HCT116 (cell line): ENCODE measurements at regions not wholly inside any gene's neighbourhood (a gene's known extent, or its start where the extent isn't known, plus 50 kb on each side); places are given as distances from the start of the nearest gene placed in this dataset.

Experiments
- ATAC-seq: fragments of 200-7000 bp; cut with Tn5 transposase; 2 replicates; pipeline ENCODE4 v1.9.1; 2020; ENCODE audit warnings: mild to moderate bottlenecking, moderate library complexity
- BruUV-seq: library from RNA; stranded (reverse); fragments of 400-500 nt; replicated peaks from 2 replicates; lab custom pipeline; 2021; lab: Mats Ljungman, UMichigan
- CTCF ChIA-PET: fragments of 300-600 bp; sonication (Branson Sonifier 250); formaldehyde crosslinking; loops from one replicate; lab custom pipeline; 2021; ENCODE audit warnings: antibody characterized with exemption; lab: Charles Lee
- POLR2A ChIA-PET: fragments of 300-600, 350-600 bp; sonication (Branson Sonifier 250); formaldehyde crosslinking; loops from one replicate; lab custom pipeline; 2021; ENCODE audit warnings: antibody characterized with exemption; lab: Charles Lee
- RAD21 ChIA-PET, 2 experiments: fragments of 300-600 bp; sonication (Branson Sonifier 250); formaldehyde crosslinking; loops; one replicate each; lab custom pipeline; 2023; ENCODE audit warnings: low total read pairs in 2 of 2; ENCODE audit not compliant: uncharacterized antibody in 2 of 2, unreplicated experiment in 2 of 2, low non-redundant PET in 1 of 2; lab: Charles Lee
- DNase-seq: peaks from one replicate; pipeline ENCODE4 v3.0.0-alpha.2; 2010; ENCODE audit warnings: low read depth, low spot score
- H2AFZ ChIP-seq: fragments of 200-600 bp; shearing (Covaris generic), sonication (generic); 2 replicates; pipeline ENCODE4 v1.6.1; 2017; ENCODE audit warnings: low read depth, mixed run types, mixed read lengths, antibody characterized with exemption, low read length; ENCODE audit not compliant: poor library complexity, severe bottlenecking
- H3K27ac ChIP-seq: 2 replicates; pipeline ENCODE4 v1.5.1; 2012; ENCODE audit warnings: low read depth, low read length
- H3K27me3 ChIP-seq: fragments of 200-600 bp; sonication (generic); 2 replicates; pipeline ENCODE4 v1.6.1; 2016; ENCODE audit warnings: mixed run types, low read length, mixed read lengths; ENCODE audit not compliant: insufficient read depth
- H3K36me3 ChIP-seq, 2 experiments: fragments of 200-500 bp in 1 of 2; fragments of 200-600 bp in 1 of 2; sonication (Bioruptor generic) in 1 of 2; sonication (generic) in 1 of 2; 2 replicates each; pipeline versions ENCODE4 v1.5.1 to v1.6.1; 2014 to 2016; ENCODE audit warnings: low read length in 2 of 2, inconsistent platforms in 1 of 2, mixed read lengths in 1 of 2, mixed run types in 1 of 2; ENCODE audit not compliant: insufficient read depth in 2 of 2, control insufficient read depth in 1 of 2
- H3K4me1 ChIP-seq, 2 experiments: fragments of 200-600 bp in 1 of 2; sonication (generic) in 1 of 2; 2 replicates each; pipeline versions ENCODE4 v1.5.1 to v1.6.1; 2012 to 2017; ENCODE audit warnings: low read length in 2 of 2, inconsistent platforms in 1 of 2, mild to moderate bottlenecking in 1 of 2, mixed read lengths in 1 of 2, mixed run types in 1 of 2, moderate library complexity in 1 of 2; ENCODE audit not compliant: insufficient read depth in 2 of 2, control insufficient read depth in 1 of 2
- H3K4me2 ChIP-seq: fragments of 200-600 bp; sonication (generic); 2 replicates; pipeline ENCODE4 v1.6.1; 2017; ENCODE audit warnings: mixed run types, low read length, mixed read lengths
- H3K4me3 ChIP-seq, 2 experiments: fragments of 200-600 bp in 1 of 2; sonication (generic) in 1 of 2; replicated peaks in 1 of 2; 2 replicates each; pipeline ENCODE4 v1.5.1; 2011 to 2016; ENCODE audit warnings: low read length in 2 of 2, control low read depth in 1 of 2, low read depth in 1 of 2, mild to moderate bottlenecking in 1 of 2, mixed read lengths in 1 of 2, mixed run types in 1 of 2
- H3K79me2 ChIP-seq: fragments of 200-600 bp; sonication (generic); 2 replicates; pipeline ENCODE4 v1.6.1; 2017; ENCODE audit warnings: mild to moderate bottlenecking, mixed run types, low read length, moderate library complexity, mixed read lengths; ENCODE audit not compliant: insufficient read depth
- H3K9ac ChIP-seq: fragments of 200-600 bp; sonication (generic); 2 replicates; pipeline ENCODE4 v1.6.1; 2016; ENCODE audit warnings: low read length, mixed read lengths
- H3K9me2 ChIP-seq: fragments of 200-600 bp; sonication (generic), shearing (Covaris generic); 2 replicates; pipeline ENCODE4 v1.6.1; 2017; ENCODE audit warnings: mixed run types, mild to moderate bottlenecking, moderate library complexity; ENCODE audit not compliant: insufficient read depth
- H3K9me3 ChIP-seq, 2 experiments: fragments of 200-500 bp in 1 of 2; fragments of 200-600 bp in 1 of 2; sonication (Bioruptor generic) in 1 of 2; sonication (generic) in 1 of 2; 2 replicates each; pipeline ENCODE4 v1.6.1; 2014 to 2017; ENCODE audit warnings: low read length in 2 of 2, mixed read lengths in 2 of 2, inconsistent platforms in 1 of 2, low read depth in 1 of 2, mild to moderate bottlenecking in 1 of 2, mixed run types in 1 of 2, moderate library complexity in 1 of 2; ENCODE audit not compliant: control insufficient read depth in 1 of 2, insufficient read depth in 1 of 2
- H4K20me1 ChIP-seq: fragments of 200-600 bp; sonication (generic), shearing (Covaris generic); 2 replicates; pipeline ENCODE4 v1.6.1; 2017; ENCODE audit warnings: mixed run types, mild to moderate bottlenecking, moderate library complexity; ENCODE audit not compliant: insufficient read depth
- CEBPB ChIP-seq: IDR thresholded peaks from 2 replicates; pipeline ENCODE4 v1.6.1; 2012; ENCODE audit warnings: low read depth
- CTCF ChIP-seq, 3 experiments: fragments of 200-600 bp in 1 of 3; sonication (generic) in 1 of 3; IDR thresholded peaks in 2 of 3; conservative IDR thresholded peaks in 1 of 3; 2 replicates each; pipeline ENCODE4 v1.5.1; 2012 to 2017; ENCODE audit warnings: low read depth in 2 of 3, low read length in 2 of 3, antibody characterized with exemption in 1 of 3, borderline replicate concordance in 1 of 3, control low read depth in 1 of 3, mild to moderate bottlenecking in 1 of 3, mixed read lengths in 1 of 3, mixed run types in 1 of 3, moderate library complexity in 1 of 3; ENCODE audit not compliant: insufficient read depth in 1 of 3
- ELF1 ChIP-seq: IDR thresholded peaks from 2 replicates; pipeline ENCODE4 v1.6.1; 2012; ENCODE audit warnings: low read depth, borderline replicate concordance
- EZH2phosphoT487 ChIP-seq: fragments of 200-600 bp; IDR thresholded peaks from 2 replicates; pipeline ENCODE4 v1.6.1; 2018; ENCODE audit warnings: antibody characterized with exemption, borderline replicate concordance
- JUND ChIP-seq: IDR thresholded peaks from 2 replicates; pipeline ENCODE4 v1.6.1; 2012
- REST ChIP-seq: IDR thresholded peaks from 2 replicates; pipeline ENCODE4 v1.6.1; 2012; ENCODE audit warnings: low read depth
- SRF ChIP-seq: IDR thresholded peaks from 2 replicates; pipeline ENCODE4 v1.6.1; 2012; ENCODE audit warnings: low read depth
- TCF7L2 ChIP-seq: IDR thresholded peaks from 2 replicates; pipeline ENCODE4 v1.7.0; 2011; ENCODE audit warnings: borderline replicate concordance, inconsistent platforms; ENCODE audit not compliant: insufficient read depth, insufficient read length; ENCODE audit errors: extremely low read depth
- YY1 ChIP-seq: IDR thresholded peaks from 2 replicates; pipeline ENCODE4 v1.6.1; 2011; ENCODE audit warnings: low read length, low read depth, moderate library complexity, mild to moderate bottlenecking; ENCODE audit not compliant: insufficient replicate concordance; ENCODE audit errors: extremely low read depth
- ZBTB33 ChIP-seq: IDR thresholded peaks from 2 replicates; pipeline ENCODE4 v1.6.1; 2011; ENCODE audit warnings: mild to moderate bottlenecking, low read length, moderate library complexity; ENCODE audit not compliant: insufficient replicate concordance; ENCODE audit errors: extremely low read depth
- ZFX ChIP-seq: fragments of 450-650 bp; IDR thresholded peaks from 2 replicates; pipeline ENCODE4 v1.6.1; 2017
- intact Hi-C: fragments of 100-400 bp; cut with micrococcal nuclease; formaldehyde crosslinking; loops from 2 replicates; pipeline ENCODE4 v1.10.0; 2022

GRCh38 chr14:28142400-28143015, 624.1 kb upstream of the FOXG1 start:
- no peaks in the 10 kb centered on the region for H3K9me2 ChIP-seq
- POLR2A ChIA-PET: no interaction called here
- DNase-seq (no peak), ATAC-seq (no peak)
- CTCF ChIA-PET: no interaction called here
- RAD21 ChIA-PET: no interaction called here
- H3K9me3 ChIP-seq: peaks cover 12 to 18% of the 10 kb centered on the region in 2 experiments; a peak in 2 of 4 replicates
- H3K4me1 ChIP-seq: no peaks in the 10 kb centered on the region
- H3K4me2 ChIP-seq: no peak overlapping the region
- no peak overlapping the region for H3K9ac ChIP-seq
- no peaks in the 10 kb centered on the region for H3K79me2 ChIP-seq
- no peaks in the 10 kb centered on the region for H4K20me1 ChIP-seq
- intact Hi-C loops: no loop called here
- no peaks in the 10 kb centered on the region for H3K27me3 ChIP-seq
- no peak overlapping the region for H2AFZ ChIP-seq
- H3K27ac ChIP-seq: no peak overlapping the region
- no peaks in the 10 kb centered on the region for H3K36me3 ChIP-seq
- no TSS peak for BruUV-seq
- TF ChIP-seq ZBTB33 (no peak), ELF1 (no peak), YY1 (no peak), CTCF (IDR thresholded peaks at IDR 0.05 in 2 of 3, conservative IDR thresholded peaks at IDR 0.05 in 1 of 3; ENCODE audit: borderline replicate concordance in 1 of 3, insufficient read depth in 1 of 3, low read depth in 2 of 3, low read length in 2 of 3) (no peak), SRF (no peak), TCF7L2 (no peak), REST (no peak), ZFX (no peak), CEBPB (no peak), EZH2phosphoT487 (no peak), JUND (no peak)
- H3K4me3 ChIP-seq: no peak overlapping the region
